ENCODE measurements at regions not wholly inside any gene's neighbourhood (a gene's known extent, or its start where the extent isn't known, plus 50 kb on each side); places are given as distances from the start of the nearest gene placed in this dataset.

DNA sequence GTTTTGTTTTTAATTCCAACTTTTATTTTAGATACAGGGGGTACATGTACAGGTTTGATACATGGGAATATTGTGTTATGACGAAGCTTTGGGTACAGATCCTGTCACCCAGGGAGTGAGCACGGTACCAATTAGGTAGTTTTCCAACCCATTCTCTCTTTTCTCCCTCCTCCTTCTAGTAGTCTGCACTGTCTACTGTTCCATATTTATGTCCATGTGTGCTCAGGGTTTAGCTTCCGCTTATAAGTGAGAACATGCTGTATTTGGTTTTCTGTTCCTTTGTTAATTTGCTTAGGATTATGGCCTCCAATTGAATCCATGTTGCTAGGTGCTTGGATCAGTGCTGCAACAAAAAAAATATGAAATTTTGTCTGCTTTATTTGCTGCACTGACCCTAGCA is 659.3 kb upstream of the TMEFF2 start:
- no peak overlapping the region for H3K9ac ChIP-seq
- no peaks in the 10 kb centered on the region for H3K79me2 ChIP-seq (ENCODE audit: insufficient read depth)
- no peaks in the 10 kb centered on the region for H3F3A ChIP-seq (replicated peaks; ENCODE audit: insufficient read depth)
- H3K27ac ChIP-seq (ENCODE audit: low read depth in 2 of 2, low read length in 1 of 2) = no peak overlapping the region
- no peaks in the 10 kb centered on the region for H3K9me2 ChIP-seq
- H3K36me3 ChIP-seq (replicated peaks in 1 of 2; ENCODE audit: control insufficient read depth in 1 of 2, insufficient read depth in 2 of 2, low read length in 1 of 2) = no peaks in the 10 kb centered on the region
- no peak overlapping the region for H3K4me3 ChIP-seq (ENCODE audit: low read depth in 2 of 2, low read length in 1 of 2)
- H2AFZ ChIP-seq (ENCODE audit: low read depth) = no peak overlapping the region
- WGBS (ENCODE audit: low lambda C conversion rate) = 39% methylated on average over 3 of the region's 3 CpGs
- H4K20me1 ChIP-seq (ENCODE audit: insufficient read depth) = no peaks in the 10 kb centered on the region
- ChIA-PET CTCF (no interaction called here), POLR2A (no interaction called here)
- no peaks in the 10 kb centered on the region for H3K9me3 ChIP-seq
- no peaks in the 10 kb centered on the region for H3K4me1 ChIP-seq (ENCODE audit: control insufficient read depth in 1 of 2, insufficient read depth in 2 of 2, low read depth in 1 of 2, low read length in 1 of 2)
- H3K27me3 ChIP-seq (ENCODE audit: insufficient read depth) = no peaks in the 10 kb centered on the region
- no peak for TF ChIP-seq TAF1 (IDR thresholded peaks at IDR 0.05; ENCODE audit: borderline replicate concordance, low read depth, low read length)
- TF ChIP-seq, protein P1, sequence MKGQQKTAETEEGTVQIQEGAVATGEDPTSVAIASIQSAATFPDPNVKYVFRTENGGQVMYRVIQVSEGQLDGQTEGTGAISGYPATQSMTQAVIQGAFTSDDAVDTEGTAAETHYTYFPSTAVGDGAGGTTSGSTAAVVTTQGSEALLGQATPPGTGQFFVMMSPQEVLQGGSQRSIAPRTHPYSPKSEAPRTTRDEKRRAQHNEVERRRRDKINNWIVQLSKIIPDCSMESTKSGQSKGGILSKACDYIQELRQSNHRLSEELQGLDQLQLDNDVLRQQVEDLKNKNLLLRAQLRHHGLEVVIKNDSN (IDR thresholded peaks at IDR 0.05; ENCODE audit: borderline replicate concordance, low read depth) = no peak
- no peak overlapping the region for H3K4me2 ChIP-seq
- no peak for DNase-seq

DNA sequence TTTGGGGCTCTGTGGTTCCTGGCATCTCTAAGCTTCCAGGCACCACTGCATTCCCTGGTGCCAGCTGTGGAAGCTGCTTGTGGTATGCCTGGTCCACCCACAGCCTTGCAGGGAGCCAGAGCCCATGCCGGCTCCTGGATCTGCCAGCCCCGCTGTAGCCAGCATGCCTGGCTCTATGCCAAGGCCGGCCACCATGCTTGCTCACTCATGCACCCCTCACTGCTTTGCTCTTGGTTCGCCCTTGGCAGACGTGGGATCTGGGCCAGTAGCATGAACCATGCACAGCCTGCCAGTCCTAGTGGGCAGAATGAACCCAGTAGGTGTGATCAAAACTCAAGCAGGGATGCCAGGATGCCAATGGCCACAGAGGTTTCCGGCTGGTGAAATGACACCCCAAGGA is 634.2 kb upstream of the TMEFF2 start:
- CTCF ChIA-PET = interaction anchor here (0.8 kb wide), 1 partner anchor 37 kb away, joined by 3 read pairs; no protein-coding TSS in a partner anchor
- no peaks in the 10 kb centered on the region for H3K4me1 ChIP-seq (ENCODE audit: control insufficient read depth in 1 of 2, insufficient read depth in 2 of 2, low read depth in 1 of 2, low read length in 1 of 2)
- POLR2A ChIA-PET = no interaction called here

More for the DNA sequence above, 634.2 kb upstream of the TMEFF2 start:
- Histone ChIP-seq H3K9me3 (no peaks in the 10 kb centered on the region), H3K27ac (ENCODE audit: low read depth in 2 of 2, low read length in 1 of 2) (no peak overlapping the region), H3K36me3 (replicated peaks in 1 of 2; ENCODE audit: control insufficient read depth in 1 of 2, insufficient read depth in 2 of 2, low read length in 1 of 2) (no peaks in the 10 kb centered on the region), H4K20me1 (ENCODE audit: insufficient read depth) (no peaks in the 10 kb centered on the region), H3K27me3 (ENCODE audit: insufficient read depth) (no peaks in the 10 kb centered on the region), H2AFZ (ENCODE audit: low read depth) (no peak overlapping the region), H3K9me2 (no peaks in the 10 kb centered on the region), H3K79me2 (ENCODE audit: insufficient read depth) (no peaks in the 10 kb centered on the region), H3K9ac (no peak overlapping the region), H3K4me2 (no peak overlapping the region), H3K4me3 (ENCODE audit: low read depth in 2 of 2, low read length in 1 of 2) (no peak overlapping the region), H3F3A (replicated peaks; ENCODE audit: insufficient read depth) (no peaks in the 10 kb centered on the region)
- 58% methylated on average over 2 of the region's 6 CpGs for WGBS (ENCODE audit: low lambda C conversion rate)
- peak; percentile 13 for DNase-seq
- TF ChIP-seq, protein P2, sequence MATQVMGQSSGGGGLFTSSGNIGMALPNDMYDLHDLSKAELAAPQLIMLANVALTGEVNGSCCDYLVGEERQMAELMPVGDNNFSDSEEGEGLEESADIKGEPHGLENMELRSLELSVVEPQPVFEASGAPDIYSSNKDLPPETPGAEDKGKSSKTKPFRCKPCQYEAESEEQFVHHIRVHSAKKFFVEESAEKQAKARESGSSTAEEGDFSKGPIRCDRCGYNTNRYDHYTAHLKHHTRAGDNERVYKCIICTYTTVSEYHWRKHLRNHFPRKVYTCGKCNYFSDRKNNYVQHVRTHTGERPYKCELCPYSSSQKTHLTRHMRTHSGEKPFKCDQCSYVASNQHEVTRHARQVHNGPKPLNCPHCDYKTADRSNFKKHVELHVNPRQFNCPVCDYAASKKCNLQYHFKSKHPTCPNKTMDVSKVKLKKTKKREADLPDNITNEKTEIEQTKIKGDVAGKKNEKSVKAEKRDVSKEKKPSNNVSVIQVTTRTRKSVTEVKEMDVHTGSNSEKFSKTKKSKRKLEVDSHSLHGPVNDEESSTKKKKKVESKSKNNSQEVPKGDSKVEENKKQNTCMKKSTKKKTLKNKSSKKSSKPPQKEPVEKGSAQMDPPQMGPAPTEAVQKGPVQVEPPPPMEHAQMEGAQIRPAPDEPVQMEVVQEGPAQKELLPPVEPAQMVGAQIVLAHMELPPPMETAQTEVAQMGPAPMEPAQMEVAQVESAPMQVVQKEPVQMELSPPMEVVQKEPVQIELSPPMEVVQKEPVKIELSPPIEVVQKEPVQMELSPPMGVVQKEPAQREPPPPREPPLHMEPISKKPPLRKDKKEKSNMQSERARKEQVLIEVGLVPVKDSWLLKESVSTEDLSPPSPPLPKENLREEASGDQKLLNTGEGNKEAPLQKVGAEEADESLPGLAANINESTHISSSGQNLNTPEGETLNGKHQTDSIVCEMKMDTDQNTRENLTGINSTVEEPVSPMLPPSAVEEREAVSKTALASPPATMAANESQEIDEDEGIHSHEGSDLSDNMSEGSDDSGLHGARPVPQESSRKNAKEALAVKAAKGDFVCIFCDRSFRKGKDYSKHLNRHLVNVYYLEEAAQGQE (IDR thresholded peaks at IDR 0.05; ENCODE audit: low read depth, low read length) = no peak
- TF ChIP-seq CHD2 (IDR thresholded peaks at IDR 0.05; ENCODE audit: low read length, partially characterized antibody) (no peak), GABPA (IDR thresholded peaks at IDR 0.05; ENCODE audit: low read depth) (no peak), MEF2A (IDR thresholded peaks at IDR 0.05; ENCODE audit: borderline replicate concordance, low read depth) (no peak), RXRA (IDR thresholded peaks at IDR 0.05; ENCODE audit: borderline replicate concordance, low read depth) (no peak), POLR2AphosphoS5 (IDR thresholded peaks at IDR 0.05; ENCODE audit: low read depth, low read length) (no peak), FOXJ3 (CRISPR knock-in tag; IDR thresholded peaks at IDR 0.05) (no peak), RFX5 (IDR thresholded peaks at IDR 0.05; ENCODE audit: low read length) (no peak), FOXM1 (IDR thresholded peaks at IDR 0.05; ENCODE audit: low read depth) (no peak), NRF1 (IDR thresholded peaks at IDR 0.05; ENCODE audit: low read depth, low read length) (no peak), MXI1 (IDR thresholded peaks at IDR 0.05; ENCODE audit: low read depth, low read length) (no peak)
- TF ChIP-seq, protein P3, sequence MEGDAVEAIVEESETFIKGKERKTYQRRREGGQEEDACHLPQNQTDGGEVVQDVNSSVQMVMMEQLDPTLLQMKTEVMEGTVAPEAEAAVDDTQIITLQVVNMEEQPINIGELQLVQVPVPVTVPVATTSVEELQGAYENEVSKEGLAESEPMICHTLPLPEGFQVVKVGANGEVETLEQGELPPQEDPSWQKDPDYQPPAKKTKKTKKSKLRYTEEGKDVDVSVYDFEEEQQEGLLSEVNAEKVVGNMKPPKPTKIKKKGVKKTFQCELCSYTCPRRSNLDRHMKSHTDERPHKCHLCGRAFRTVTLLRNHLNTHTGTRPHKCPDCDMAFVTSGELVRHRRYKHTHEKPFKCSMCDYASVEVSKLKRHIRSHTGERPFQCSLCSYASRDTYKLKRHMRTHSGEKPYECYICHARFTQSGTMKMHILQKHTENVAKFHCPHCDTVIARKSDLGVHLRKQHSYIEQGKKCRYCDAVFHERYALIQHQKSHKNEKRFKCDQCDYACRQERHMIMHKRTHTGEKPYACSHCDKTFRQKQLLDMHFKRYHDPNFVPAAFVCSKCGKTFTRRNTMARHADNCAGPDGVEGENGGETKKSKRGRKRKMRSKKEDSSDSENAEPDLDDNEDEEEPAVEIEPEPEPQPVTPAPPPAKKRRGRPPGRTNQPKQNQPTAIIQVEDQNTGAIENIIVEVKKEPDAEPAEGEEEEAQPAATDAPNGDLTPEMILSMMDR (IDR thresholded peaks at IDR 0.05) = no peak
- TF ChIP-seq, protein P4, sequence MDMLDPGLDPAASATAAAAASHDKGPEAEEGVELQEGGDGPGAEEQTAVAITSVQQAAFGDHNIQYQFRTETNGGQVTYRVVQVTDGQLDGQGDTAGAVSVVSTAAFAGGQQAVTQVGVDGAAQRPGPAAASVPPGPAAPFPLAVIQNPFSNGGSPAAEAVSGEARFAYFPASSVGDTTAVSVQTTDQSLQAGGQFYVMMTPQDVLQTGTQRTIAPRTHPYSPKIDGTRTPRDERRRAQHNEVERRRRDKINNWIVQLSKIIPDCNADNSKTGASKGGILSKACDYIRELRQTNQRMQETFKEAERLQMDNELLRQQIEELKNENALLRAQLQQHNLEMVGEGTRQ (IDR thresholded peaks at IDR 0.05; ENCODE audit: borderline replicate concordance, low read depth, low read length) = no peak
- TF ChIP-seq, protein P1 (IDR thresholded peaks at IDR 0.05; ENCODE audit: borderline replicate concordance, low read depth) = no peak
- TF ChIP-seq, protein P5, sequence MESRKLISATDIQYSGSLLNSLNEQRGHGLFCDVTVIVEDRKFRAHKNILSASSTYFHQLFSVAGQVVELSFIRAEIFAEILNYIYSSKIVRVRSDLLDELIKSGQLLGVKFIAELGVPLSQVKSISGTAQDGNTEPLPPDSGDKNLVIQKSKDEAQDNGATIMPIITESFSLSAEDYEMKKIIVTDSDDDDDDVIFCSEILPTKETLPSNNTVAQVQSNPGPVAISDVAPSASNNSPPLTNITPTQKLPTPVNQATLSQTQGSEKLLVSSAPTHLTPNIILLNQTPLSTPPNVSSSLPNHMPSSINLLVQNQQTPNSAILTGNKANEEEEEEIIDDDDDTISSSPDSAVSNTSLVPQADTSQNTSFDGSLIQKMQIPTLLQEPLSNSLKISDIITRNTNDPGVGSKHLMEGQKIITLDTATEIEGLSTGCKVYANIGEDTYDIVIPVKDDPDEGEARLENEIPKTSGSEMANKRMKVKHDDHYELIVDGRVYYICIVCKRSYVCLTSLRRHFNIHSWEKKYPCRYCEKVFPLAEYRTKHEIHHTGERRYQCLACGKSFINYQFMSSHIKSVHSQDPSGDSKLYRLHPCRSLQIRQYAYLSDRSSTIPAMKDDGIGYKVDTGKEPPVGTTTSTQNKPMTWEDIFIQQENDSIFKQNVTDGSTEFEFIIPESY (IDR thresholded peaks at IDR 0.05; ENCODE audit: borderline replicate concordance, low read depth) = no peak
- TF ChIP-seq, protein P6, sequence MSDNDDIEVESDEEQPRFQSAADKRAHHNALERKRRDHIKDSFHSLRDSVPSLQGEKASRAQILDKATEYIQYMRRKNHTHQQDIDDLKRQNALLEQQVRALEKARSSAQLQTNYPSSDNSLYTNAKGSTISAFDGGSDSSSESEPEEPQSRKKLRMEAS (IDR thresholded peaks at IDR 0.05; ENCODE audit: low read depth) = no peak
